Endothelial cell (in vitro differentiated cells): ENCODE measurements at regions not wholly inside any gene's neighbourhood (a gene's known extent, or its start where the extent isn't known, plus 50 kb on each side); places are given as distances from the start of the nearest gene placed in this dataset.

ENCODE experiments used
- DNase-seq: peaks from one replicate; pipeline ENCODE4 v3.0.0; 2021; ENCODE audit warnings: low spot score
- H3K27ac Mint-ChIP-seq: one replicate; pipeline ENCODE4 v1.8.0; 2021; ENCODE audit warnings: mixed read lengths, inconsistent platforms; ENCODE audit not compliant: unreplicated experiment
- H3K27me3 Mint-ChIP-seq: one replicate; pipeline ENCODE4 v1.8.0; 2021; ENCODE audit warnings: mild to moderate bottlenecking, moderate library complexity, mixed read lengths, inconsistent platforms; ENCODE audit not compliant: unreplicated experiment
- H3K36me3 Mint-ChIP-seq: one replicate; pipeline ENCODE4 v1.8.0; 2021; ENCODE audit warnings: mild to moderate bottlenecking, low read depth, mixed read lengths, inconsistent platforms; ENCODE audit not compliant: unreplicated experiment
- H3K4me1 Mint-ChIP-seq: one replicate; pipeline ENCODE4 v1.8.0; 2021; ENCODE audit warnings: mild to moderate bottlenecking, mixed read lengths, inconsistent platforms; ENCODE audit not compliant: unreplicated experiment
- H3K4me3 Mint-ChIP-seq: one replicate; pipeline ENCODE4 v1.8.0; 2021; ENCODE audit warnings: mild to moderate bottlenecking, mixed read lengths, inconsistent platforms; ENCODE audit not compliant: unreplicated experiment
- H3K9me3 Mint-ChIP-seq: one replicate; pipeline ENCODE4 v1.8.0; 2021; ENCODE audit warnings: mixed read lengths, inconsistent platforms; ENCODE audit not compliant: unreplicated experiment
- CTCF ChIP-seq: fragments of 200-600 bp; sonication (generic); IDR thresholded peaks from one replicate; pipeline ENCODE4 v1.5.0; 2021; ENCODE audit warnings: antibody characterized with exemption; ENCODE audit not compliant: unreplicated experiment

GRCh38 chr5:124871303-124871702, 124.9 kb upstream of the ZNF608 start:
- Mint-ChIP-seq H3K9me3 (no peaks in the 10 kb centered on the region), H3K27ac (no peak overlapping the region), H3K4me1 (peaks cover 12% of the 10 kb centered on the region), H3K36me3 (no peaks in the 10 kb centered on the region), H3K4me3 (no peak overlapping the region), H3K27me3 (peaks cover 1% of the 10 kb centered on the region)
- DNase-seq = no peak
- TF ChIP-seq CTCF = no peak

DNA sequence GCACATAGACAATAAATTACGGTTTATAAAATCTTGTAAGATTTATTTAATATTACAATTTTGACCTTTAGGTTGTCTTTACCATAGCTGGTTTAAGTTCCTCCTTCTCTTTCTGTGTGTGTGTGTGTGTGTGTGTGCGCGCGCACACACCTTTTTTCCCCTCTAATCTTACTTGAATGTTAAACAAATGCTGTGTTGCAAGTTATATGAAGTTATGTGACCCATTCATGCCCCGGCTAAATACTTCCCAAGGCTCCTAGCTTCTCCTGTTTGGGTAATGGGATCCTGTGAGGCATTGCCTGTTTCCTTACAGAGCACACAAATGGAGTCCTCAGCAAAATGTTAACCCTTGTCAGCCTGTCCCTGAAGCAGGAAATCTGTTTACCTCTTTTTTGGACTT, 125.6 kb upstream of the ZNF608 start:
- Mint-ChIP-seq H3K36me3 (no peaks in the 10 kb centered on the region), H3K27ac (no peak overlapping the region), H3K4me1 (peaks cover 12% of the 10 kb centered on the region), H3K27me3 (peaks cover 1% of the 10 kb centered on the region), H3K4me3 (no peak overlapping the region), H3K9me3 (no peaks in the 10 kb centered on the region)
- no peak for TF ChIP-seq CTCF
- no peak for DNase-seq

DNA sequence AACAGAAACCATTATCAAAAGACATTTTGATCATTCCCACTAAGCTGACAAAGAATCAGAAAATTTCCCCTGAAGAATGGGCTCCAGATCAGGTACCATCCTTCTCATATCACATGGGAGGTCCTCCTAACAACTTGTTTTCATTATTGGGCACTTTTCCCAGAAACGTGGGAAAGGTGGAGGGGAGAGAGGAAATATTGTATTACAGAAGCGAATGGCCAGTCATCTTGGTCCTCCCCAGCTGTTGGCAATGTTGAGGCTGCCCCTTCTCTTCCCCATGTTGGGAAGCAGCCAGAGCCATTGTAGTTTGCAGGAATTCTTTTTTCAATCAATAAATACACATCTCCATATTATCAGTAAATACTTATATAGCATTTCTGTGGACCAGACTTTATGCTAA, 126.2 kb upstream of the ZNF608 start:
- Mint-ChIP-seq H3K4me3 (no peak overlapping the region), H3K9me3 (no peaks in the 10 kb centered on the region), H3K27ac (no peak overlapping the region), H3K27me3 (peaks cover 1% of the 10 kb centered on the region), H3K4me1 (peaks cover 12% of the 10 kb centered on the region), H3K36me3 (no peaks in the 10 kb centered on the region)
- no peak for DNase-seq
- no peak for TF ChIP-seq CTCF

DNA sequence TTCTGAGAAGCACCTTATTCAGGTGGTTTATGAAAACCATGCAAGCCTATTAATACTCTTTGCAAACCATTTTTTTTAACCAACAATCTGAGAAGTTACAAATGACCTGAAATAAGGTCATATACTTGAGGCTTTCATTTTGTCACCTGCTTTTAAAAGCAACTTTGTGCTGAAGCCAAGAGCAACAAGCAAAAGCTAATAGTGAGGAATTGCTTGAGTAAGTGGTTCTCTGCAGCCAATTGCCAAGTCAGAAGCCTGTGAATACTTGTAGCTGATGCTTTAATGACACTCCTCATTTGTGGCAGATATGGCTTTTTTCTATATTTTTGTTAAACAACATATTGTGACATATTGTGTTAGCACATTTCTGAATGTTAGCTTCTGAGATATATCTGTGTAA, 126.7 kb upstream of the ZNF608 start:
- Mint-ChIP-seq H3K4me1 (peaks cover 12% of the 10 kb centered on the region), H3K27ac (no peak overlapping the region), H3K27me3 (peaks cover 1% of the 10 kb centered on the region), H3K9me3 (no peaks in the 10 kb centered on the region), H3K4me3 (no peak overlapping the region), H3K36me3 (no peaks in the 10 kb centered on the region)
- TF ChIP-seq CTCF = no peak
- DNase-seq = no peak

DNA sequence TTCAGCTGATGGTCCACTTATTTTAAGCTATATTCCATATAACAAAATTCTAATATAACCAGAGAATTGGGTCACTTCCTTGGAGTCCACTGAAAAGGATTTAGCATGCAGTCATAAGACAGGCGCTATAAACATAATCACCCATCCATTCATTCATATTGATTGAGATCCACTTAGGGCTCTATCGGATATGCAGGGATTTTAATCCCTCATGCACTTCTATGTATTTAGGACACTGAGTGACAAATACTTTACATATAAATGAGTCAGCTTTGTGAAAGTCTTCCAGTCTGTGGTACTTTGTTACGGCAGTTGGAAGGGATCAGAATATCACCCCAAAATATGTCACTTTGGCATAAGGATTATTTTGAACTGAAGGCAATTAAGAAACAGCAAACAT, 127.3 kb upstream of the ZNF608 start:
- TF ChIP-seq CTCF = no peak
- Mint-ChIP-seq H3K36me3 (no peaks in the 10 kb centered on the region), H3K9me3 (no peaks in the 10 kb centered on the region)

More for the DNA sequence above, 127.3 kb upstream of the ZNF608 start:
- Mint-ChIP-seq H3K4me3 (no peak overlapping the region), H3K27ac (no peak overlapping the region), H3K27me3 (peaks cover 1% of the 10 kb centered on the region), H3K4me1 (peaks cover 9% of the 10 kb centered on the region)
- DNase-seq = no peak
